GM18907 (cell line): ENCODE measurements at regions not wholly inside any gene's neighbourhood (a gene's known extent, or its start where the extent isn't known, plus 50 kb on each side); places are given as distances from the start of the nearest gene placed in this dataset.
"Not testable (repeated sequence)": the region's sequence is repeated elsewhere in the genome, so short reads cannot be mapped to it uniquely, and the experiment has no call there.

ENCODE experiments used
- ATAC-seq: cut with Tn5 transposase; IDR thresholded peaks from one replicate; pipeline ENCODE4 v1.9.1; 2021; ENCODE audit warnings: mild to moderate bottlenecking, moderate library complexity; ENCODE audit not compliant: unreplicated experiment

DNA sequence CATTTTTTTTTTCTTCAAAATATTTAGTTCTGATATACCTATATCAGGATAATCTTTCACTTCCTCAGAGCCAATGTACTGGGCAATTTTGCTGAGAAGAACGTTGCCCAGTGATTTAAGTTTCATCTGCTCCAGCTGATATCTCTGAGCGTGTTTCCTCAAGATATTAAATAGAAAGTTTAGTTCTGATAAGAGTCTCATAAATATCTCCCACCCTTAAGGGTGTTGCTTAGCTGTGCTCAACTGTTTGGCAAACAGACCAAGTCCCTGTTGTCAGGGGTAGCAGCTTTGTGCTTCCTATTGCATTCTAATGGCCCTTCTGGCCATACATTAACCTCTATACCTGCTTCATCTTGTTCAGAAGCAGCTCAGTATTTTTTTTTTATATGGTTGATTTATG lies 84.7 kb upstream of the GPR141 start:
- no peak for ATAC-seq

DNA sequence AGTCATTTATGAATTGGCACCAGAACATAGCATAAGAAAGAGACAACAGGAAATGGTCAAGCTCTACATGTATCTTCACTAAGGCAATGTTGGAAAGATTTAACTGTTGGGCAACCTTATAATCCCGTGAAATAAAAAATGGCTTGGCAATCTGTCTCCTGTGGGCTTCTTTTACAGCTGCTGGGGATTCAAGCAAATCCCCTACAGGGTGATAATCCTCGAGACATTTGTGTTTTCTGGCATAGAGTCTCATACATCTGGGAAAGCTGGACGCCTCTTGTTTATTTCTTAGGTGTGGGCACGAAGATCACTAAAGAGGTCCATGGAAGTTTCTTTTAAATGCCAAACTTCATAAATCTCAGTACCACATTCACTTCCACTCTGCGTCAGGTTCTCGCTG lies 82.2 kb upstream of the GPR141 start:
- no peak for ATAC-seq

DNA sequence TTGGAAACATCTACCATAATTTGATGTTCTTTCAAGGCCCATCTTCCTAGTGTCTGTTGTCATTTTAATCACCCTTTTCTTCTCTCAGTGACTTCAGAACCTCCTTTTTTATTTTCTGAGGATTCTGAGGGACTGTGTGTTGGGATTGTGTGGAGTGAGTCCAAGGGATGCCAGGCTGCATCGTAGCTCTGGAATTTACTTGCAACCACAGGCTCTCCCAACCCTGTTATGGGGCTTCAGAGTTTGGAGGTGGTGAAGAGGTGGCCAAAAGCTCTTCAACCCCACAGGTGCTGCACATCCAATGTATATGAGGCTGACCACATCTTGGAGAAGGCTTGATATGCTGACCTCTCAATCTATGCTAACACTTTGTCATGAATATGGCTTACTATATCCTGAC lies 79.5 kb upstream of the GPR141 start:
- ATAC-seq = no peak

DNA sequence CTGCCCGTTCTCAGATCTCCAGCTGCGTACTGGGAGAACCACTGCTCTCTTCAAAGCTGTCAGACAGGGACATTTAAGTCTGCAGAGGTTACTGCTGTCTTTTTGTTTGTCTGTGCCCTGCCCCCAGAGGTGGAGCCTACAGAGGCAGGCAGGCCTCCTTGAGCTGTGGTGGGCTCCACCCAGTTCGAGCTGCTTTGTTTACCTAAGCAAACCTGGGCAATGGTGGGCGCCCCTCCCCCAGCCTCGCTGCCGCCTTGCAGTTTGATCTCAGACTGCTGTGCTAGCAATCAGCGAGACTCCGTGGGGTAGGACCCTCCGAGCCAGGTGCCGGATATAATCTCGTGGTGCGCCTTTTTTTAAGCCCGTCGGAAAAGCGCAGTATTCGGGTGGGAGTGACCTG lies 66.2 kb upstream of the GPR141 start:
- ATAC-seq = not testable (repeated sequence)

DNA sequence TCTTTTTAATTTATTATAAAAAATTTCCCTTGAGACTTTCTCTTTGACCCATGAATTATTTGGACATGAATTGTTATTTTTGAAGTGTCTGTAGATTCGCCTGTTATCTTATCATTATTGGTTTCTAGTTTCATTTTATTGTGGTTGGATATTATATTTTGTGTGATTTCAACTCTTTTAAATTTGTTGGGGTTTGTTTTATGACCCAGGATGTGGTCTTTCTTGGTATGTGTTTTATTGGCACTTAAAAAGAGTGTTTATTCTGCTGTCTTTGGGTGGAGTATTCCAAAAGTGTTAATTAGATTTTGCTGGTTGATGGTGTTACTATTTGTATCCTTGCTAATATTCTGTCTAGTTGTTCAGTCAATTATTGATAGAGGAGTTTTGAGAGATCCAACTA lies 50.5 kb upstream of the GPR141 start:
- no peak for ATAC-seq
